ENCODE measurements at regions not wholly inside any gene's neighbourhood (a gene's known extent, or its start where the extent isn't known, plus 50 kb on each side); places are given as distances from the start of the nearest gene placed in this dataset.

GRCh38 chr3:144931590-144931989, 960.0 kb downstream of the DIPK2A start:
- H3K27me3 Mint-ChIP-seq (ENCODE audit: insufficient read depth, low read depth, poor library complexity): peaks cover 1% of the 10 kb centered on the region
- Histone ChIP-seq H4K20me1 (replicated peaks; ENCODE audit: insufficient read depth) (no peaks in the 10 kb centered on the region), H3K36me3 (ENCODE audit: insufficient read depth) (no peaks in the 10 kb centered on the region), H3K4me3 (no peak overlapping the region), H3K4me1 (ENCODE audit: insufficient read depth) (0 out of 2 replicates have a peak, but pooled peaks cover 4% of the 10 kb centered on the region), H3K27ac (ENCODE audit: low read depth) (no peak overlapping the region), H2AFZ (peak overlapping the region; percentile 48; the same call in 1 of the 2 replicates), H3F3A (replicated peaks; ENCODE audit: low read depth) (no peaks in the 10 kb centered on the region), H3K79me2 (replicated peaks; ENCODE audit: insufficient read depth) (no peaks in the 10 kb centered on the region), H3K27me3 (ENCODE audit: insufficient read depth) (no peaks in the 10 kb centered on the region), H3K9me2 (ENCODE audit: insufficient read depth) (no peaks in the 10 kb centered on the region), H3K4me2 (no peak overlapping the region)
- no peak overlapping the region for H3K4me3 Mint-ChIP-seq
- no peak overlapping the region for H3K27ac Mint-ChIP-seq
- DNase-seq (ENCODE audit: low spot score): no peak
- no peak for TF ChIP-seq EZH2 (IDR thresholded peaks at IDR 0.05; ENCODE audit: low read depth, unreplicated experiment)
- TF ChIP-seq ZNF462 (CRISPR knock-in tag; IDR thresholded peaks at IDR 0.05): no peak
- TF ChIP-seq REST (IDR thresholded peaks at IDR 0.05; ENCODE audit: unreplicated experiment): no peak
- TF ChIP-seq ZNF114 (CRISPR knock-in tag; IDR thresholded peaks at IDR 0.05): no peak
- no peak for TF ChIP-seq ZNF331 (CRISPR knock-in tag; IDR thresholded peaks at IDR 0.05; ENCODE audit: low read depth)
- no peak for TF ChIP-seq CTCF (conservative IDR thresholded peaks at IDR 0.05; ENCODE audit: low read depth in 2 of 2)
- no peak for TF ChIP-seq STAT1 (IDR thresholded peaks at IDR 0.05; ENCODE audit: unreplicated experiment)
- no peak for TF ChIP-seq CREB1 (CRISPR knock-in tag; IDR thresholded peaks at IDR 0.05; ENCODE audit: low read depth)
- no peak for TF ChIP-seq POLR2AphosphoS5 (IDR thresholded peaks at IDR 0.05; ENCODE audit: low read depth)
- no peak for TF ChIP-seq EZH2phosphoT487 (IDR thresholded peaks at IDR 0.05; ENCODE audit: unreplicated experiment)
- TF ChIP-seq JUNB (IDR thresholded peaks at IDR 0.05; ENCODE audit: unreplicated experiment): no peak
- ATAC-seq: no peak
- H3K36me3 Mint-ChIP-seq (ENCODE audit: low read depth): peaks cover 6% of the 10 kb centered on the region; the same call in 2 of the 3 replicates
- H3K4me1 Mint-ChIP-seq: peaks cover 14% of the 10 kb centered on the region; the same call in 2 of the 3 replicates
- peaks cover 6% of the 10 kb centered on the region; the same call in 1 of the 3 replicates for H3K9me3 Mint-ChIP-seq
